Uterus (tissue), 2 donors: ENCODE measurements at regions not wholly inside any gene's neighbourhood (a gene's known extent, or its start where the extent isn't known, plus 50 kb on each side); places are given as distances from the start of the nearest gene placed in this dataset.

Experiments
- CTCF ChIP-seq, 4 experiments: fragments of 200-600 bp in 2 of 4; fragments of 450-650 bp in 2 of 4; sonication (generic) in 2 of 4; IDR thresholded peaks; one replicate each; pipeline ENCODE4 v1.5.1; 2016 to 2019; ENCODE audit warnings: antibody characterized with exemption in 4 of 4, mild to moderate bottlenecking in 2 of 4, moderate library complexity in 1 of 4
- POLR2A ChIP-seq, 2 donors: fragments of 450-650 bp; IDR thresholded peaks; one replicate each; pipeline ENCODE4 v1.6.1; 2016; ENCODE audit warnings: antibody characterized with exemption in 2 of 2, mild to moderate bottlenecking in 1 of 2, moderate library complexity in 1 of 2

- TF ChIP-seq CTCF (IDR thresholded peaks at IDR 0.05) = no peak
- TF ChIP-seq POLR2A (IDR thresholded peaks at IDR 0.05) = no peak
Measured at GRCh38 chr9:7367726-7368125, 431.9 kb downstream of the DMAC1 start.
